GM12874 (cell line): ENCODE measurements at regions not wholly inside any gene's neighbourhood (a gene's known extent, or its start where the extent isn't known, plus 50 kb on each side); places are given as distances from the start of the nearest gene placed in this dataset.

ENCODE experiments used
- CTCF ChIP-seq: IDR thresholded peaks from 2 replicates; pipeline ENCODE4 v1.5.1; 2011; ENCODE audit warnings: low read depth, mild to moderate bottlenecking, control low read depth, low read length, moderate library complexity; ENCODE audit not compliant: insufficient read depth

- TF ChIP-seq CTCF, result no peak
These were observed 766.5 kb downstream of the C4orf33 start for GRCh38 chr4:129862461-129862860.

DNA sequence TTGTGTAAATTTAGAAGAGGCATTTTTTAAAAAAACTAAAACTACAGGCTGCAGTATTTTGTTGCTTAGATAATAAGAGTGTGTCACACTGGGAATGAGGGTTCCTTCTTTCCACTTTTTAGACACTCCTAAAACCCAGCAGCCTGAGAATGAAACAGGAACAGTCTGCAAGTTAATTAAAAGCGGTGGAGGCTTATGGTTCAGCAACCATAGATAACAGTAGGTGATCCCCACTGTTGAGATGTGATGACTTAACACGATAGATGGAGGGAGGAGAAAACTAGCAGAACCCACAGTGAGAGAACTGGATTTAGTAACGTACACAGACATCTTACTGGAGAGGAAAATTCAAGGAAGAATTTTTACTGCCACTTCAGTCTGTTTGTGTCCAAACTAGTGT lies 767.3 kb downstream of the C4orf33 start:
- no peak for TF ChIP-seq CTCF

DNA sequence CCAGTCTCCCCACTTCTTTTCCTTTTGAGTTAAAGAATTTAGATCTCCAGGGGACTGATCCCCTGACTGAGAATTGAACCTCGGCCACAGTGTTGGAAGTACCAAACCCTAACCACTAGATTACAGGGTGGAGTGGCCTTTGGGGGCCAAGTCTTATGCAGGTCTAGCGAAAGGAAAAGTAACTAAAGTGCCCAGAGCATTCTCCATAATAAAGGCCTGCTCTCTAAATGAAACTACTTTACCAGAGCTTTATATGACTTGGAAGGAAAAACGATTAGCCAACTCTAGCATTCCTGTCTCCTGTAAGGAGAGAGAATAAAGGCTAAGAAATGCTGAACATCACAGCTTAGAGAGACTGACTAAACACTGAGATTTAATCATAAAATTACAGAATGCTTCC lies 788.0 kb downstream of the C4orf33 start:
- no peak for TF ChIP-seq CTCF

DNA sequence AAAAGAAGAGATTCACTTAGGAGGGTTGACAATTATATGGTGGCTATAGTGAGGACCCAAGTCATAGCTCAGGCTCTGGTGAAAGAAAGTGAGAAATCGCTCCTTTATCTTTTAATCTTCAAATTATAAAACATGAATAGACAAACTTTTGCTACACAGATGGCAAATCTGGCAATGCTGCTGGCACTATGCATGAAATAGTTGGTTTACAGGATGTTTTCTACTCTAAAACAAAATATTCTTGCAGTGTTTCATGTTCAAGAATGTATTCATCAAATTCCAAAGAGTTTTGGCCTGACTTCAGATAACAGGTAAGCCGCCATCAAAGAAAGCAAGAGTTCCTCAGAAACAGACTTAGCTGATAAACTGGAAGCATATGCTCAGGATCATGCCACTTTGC lies 801.2 kb downstream of the C4orf33 start:
- no peak for TF ChIP-seq CTCF

- TF ChIP-seq CTCF, result no peak
These were observed 803.9 kb downstream of the C4orf33 start for GRCh38 chr4:129899849-129900248.

DNA sequence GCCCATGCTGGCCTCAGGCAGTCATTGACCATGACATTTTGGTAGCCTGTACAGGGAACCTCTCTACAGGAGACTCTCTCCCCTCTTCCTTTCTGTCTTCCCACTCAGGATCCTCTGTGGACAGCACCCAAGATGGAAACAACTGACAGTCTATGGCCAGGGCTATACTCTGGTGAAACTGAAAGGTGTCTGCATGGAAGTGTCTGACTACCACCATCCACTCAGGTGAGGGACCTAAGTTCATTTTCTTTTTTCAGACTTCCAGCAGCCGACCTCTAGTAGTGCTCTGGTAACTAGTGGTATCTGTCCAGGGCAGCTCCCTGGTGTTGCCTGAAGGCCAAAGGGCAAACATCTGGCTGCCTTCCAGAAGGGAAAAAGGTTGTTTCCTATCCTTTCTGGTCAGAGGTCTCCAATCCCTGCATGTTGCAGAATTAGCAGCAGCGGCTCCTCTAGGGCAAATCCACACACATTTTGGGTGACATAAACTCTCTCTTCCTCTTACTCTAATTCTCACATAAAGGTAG lies 804.5 kb downstream of the C4orf33 start:
- TF ChIP-seq CTCF, result no peak

- TF ChIP-seq CTCF, result no peak
These were observed 805.3 kb downstream of the C4orf33 start for GRCh38 chr4:129901205-129901604.

DNA sequence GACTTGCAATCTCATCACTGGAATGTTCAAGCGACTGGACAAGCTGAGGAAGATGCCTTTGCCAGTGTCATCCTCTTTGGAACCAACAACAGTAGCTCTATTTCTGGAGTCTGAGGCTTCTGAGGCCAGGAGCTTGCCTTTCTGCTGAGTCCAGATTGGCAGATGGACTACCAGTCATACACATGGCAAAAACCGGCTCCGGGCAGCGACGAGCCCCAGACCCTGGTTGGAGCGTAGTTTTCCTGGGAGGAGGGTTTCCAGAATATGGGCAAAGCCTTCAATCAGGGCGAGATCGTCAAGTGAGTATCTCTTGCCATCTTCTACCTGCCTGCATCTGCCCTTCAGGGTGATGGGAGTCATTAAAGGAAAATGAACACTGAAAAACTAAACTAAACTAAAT lies 807.9 kb downstream of the C4orf33 start:
- TF ChIP-seq CTCF, result no peak
